ENCODE measurements at regions not wholly inside any gene's neighbourhood (a gene's known extent, or its start where the extent isn't known, plus 50 kb on each side); places are given as distances from the start of the nearest gene placed in this dataset.

DNA sequence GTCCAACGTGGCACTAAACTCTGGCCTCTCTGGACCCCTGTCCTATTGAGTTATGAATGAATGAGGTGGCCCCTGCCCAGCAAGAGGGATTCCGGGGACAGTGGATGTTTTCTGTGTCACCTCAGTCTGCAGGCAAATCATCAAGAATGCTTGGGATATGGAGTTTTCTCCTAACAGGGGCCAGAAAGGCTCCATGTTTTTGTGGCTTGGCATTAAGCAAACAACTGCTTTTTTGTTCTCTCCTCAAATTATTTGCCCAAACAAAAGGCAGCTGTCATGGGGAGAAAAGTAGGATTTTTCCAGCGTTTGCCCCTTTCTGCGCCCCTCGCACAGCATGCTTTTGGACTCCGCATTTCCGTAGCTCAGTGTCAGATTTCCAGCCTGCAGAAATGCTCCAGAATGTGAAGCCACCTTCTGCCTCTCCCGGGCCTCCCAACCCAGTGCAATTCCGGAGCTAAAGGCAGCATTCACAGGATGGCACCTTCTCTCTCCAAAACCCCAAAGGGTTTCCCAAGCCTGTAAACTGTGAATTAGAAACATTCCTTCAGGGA, 553.3 kb downstream of the CCDC171 start:
- TF ChIP-seq, protein P1, sequence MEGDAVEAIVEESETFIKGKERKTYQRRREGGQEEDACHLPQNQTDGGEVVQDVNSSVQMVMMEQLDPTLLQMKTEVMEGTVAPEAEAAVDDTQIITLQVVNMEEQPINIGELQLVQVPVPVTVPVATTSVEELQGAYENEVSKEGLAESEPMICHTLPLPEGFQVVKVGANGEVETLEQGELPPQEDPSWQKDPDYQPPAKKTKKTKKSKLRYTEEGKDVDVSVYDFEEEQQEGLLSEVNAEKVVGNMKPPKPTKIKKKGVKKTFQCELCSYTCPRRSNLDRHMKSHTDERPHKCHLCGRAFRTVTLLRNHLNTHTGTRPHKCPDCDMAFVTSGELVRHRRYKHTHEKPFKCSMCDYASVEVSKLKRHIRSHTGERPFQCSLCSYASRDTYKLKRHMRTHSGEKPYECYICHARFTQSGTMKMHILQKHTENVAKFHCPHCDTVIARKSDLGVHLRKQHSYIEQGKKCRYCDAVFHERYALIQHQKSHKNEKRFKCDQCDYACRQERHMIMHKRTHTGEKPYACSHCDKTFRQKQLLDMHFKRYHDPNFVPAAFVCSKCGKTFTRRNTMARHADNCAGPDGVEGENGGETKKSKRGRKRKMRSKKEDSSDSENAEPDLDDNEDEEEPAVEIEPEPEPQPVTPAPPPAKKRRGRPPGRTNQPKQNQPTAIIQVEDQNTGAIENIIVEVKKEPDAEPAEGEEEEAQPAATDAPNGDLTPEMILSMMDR (IDR thresholded peaks at IDR 0.05), result no peak
- TF ChIP-seq POLR2A (IDR thresholded peaks at IDR 0.05) (no peak), EP300 (IDR thresholded peaks at IDR 0.05) (no peak)

Measured in tibial nerve (tissue), 4 donors.